CD8-positive, alpha-beta memory T cell (primary cell): ENCODE measurements at regions not wholly inside any gene's neighbourhood (a gene's known extent, or its start where the extent isn't known, plus 50 kb on each side); places are given as distances from the start of the nearest gene placed in this dataset.
"Not testable (repeated sequence)": the region's sequence is repeated elsewhere in the genome, so short reads cannot be mapped to it uniquely, and the experiment has no call there.

ENCODE experiments used
- CTCF ChIA-PET: fragments of 350-600 bp; sonication (Branson Sonifier 250); formaldehyde crosslinking; loops from one replicate; lab custom pipeline; 2021; ENCODE audit warnings: antibody characterized with exemption; lab: Charles Lee
- POLR2A ChIA-PET: fragments of 350-600 bp; sonication (Branson Sonifier 250); formaldehyde crosslinking; loops from one replicate; lab custom pipeline; 2021; ENCODE audit warnings: antibody characterized with exemption; lab: Charles Lee
- DNase-seq, 5 donors: peaks; one replicate each; pipeline versions ENCODE4 v3.0.0 to v3.0.0-alpha.2; 2020 to 2022; ENCODE audit warnings: mixed read lengths in 1 of 5
- H3K27ac ChIP-seq: one replicate; pipeline ENCODE4 v1.7.0; 2013; ENCODE audit warnings: low read depth, mild to moderate bottlenecking, low read length, moderate library complexity
- H3K27me3 ChIP-seq: 2 replicates; pipeline ENCODE4 v1.7.0; 2013; ENCODE audit warnings: low read length, mild to moderate bottlenecking; ENCODE audit not compliant: insufficient read depth, poor library complexity, severe bottlenecking
- H3K36me3 ChIP-seq: 2 replicates; pipeline ENCODE4 v1.7.0; 2013; ENCODE audit warnings: mild to moderate bottlenecking, low read length, moderate library complexity; ENCODE audit not compliant: insufficient read depth
- H3K4me1 ChIP-seq: 2 replicates; pipeline ENCODE4 v1.7.0; 2013; ENCODE audit warnings: mild to moderate bottlenecking, low read length, moderate library complexity; ENCODE audit not compliant: insufficient read depth
- H3K4me3 ChIP-seq: 2 replicates; pipeline ENCODE4 v1.7.0; 2013; ENCODE audit warnings: mild to moderate bottlenecking, low read length
- H3K9me3 ChIP-seq: 2 replicates; pipeline ENCODE4 v1.7.0; 2013; ENCODE audit warnings: mild to moderate bottlenecking, low read length
- H3K27ac Mint-ChIP-seq, 8 donors: one replicate each; pipeline ENCODE4 v1.8.0; 2020 to 2021; ENCODE audit warnings: mixed read lengths in 8 of 8, mild to moderate bottlenecking in 6 of 8, inconsistent platforms in 3 of 8, moderate library complexity in 3 of 8
- H3K27me3 Mint-ChIP-seq, 2 donors: one replicate each; pipeline ENCODE4 v1.8.0; 2020 to 2021; ENCODE audit warnings: mixed read lengths in 2 of 2, mild to moderate bottlenecking in 1 of 2, moderate library complexity in 1 of 2
- H3K36me3 Mint-ChIP-seq, 3 donors: one replicate each; pipeline ENCODE4 v1.8.0; 2020 to 2021; ENCODE audit warnings: mixed read lengths in 3 of 3, inconsistent platforms in 1 of 3, mild to moderate bottlenecking in 1 of 3
- H3K4me1 Mint-ChIP-seq, 3 donors: one replicate each; pipeline ENCODE4 v1.8.0; 2020 to 2021; ENCODE audit warnings: mixed read lengths in 3 of 3, inconsistent platforms in 1 of 3, mild to moderate bottlenecking in 1 of 3
- H3K4me3 Mint-ChIP-seq, 7 donors: one replicate each; pipeline ENCODE4 v1.8.0; 2020 to 2021; ENCODE audit warnings: mixed read lengths in 7 of 7, mild to moderate bottlenecking in 6 of 7, moderate library complexity in 4 of 7, inconsistent platforms in 2 of 7
- H3K9me3 Mint-ChIP-seq, 5 donors: one replicate each; pipeline ENCODE4 v1.8.0; 2020 to 2022; ENCODE audit warnings: mixed read lengths in 5 of 5, mild to moderate bottlenecking in 3 of 5, moderate library complexity in 2 of 5, inconsistent platforms in 1 of 5

- H3K4me1 Mint-ChIP-seq: no peaks in the 10 kb centered on the region
Measured at GRCh38 chr4:36609661-36610060, 328.2 kb downstream of the DTHD1 start.

GRCh38 chr4:36610628-36611027, 329.2 kb downstream of the DTHD1 start:
- Mint-ChIP-seq H3K9me3 (peaks cover 7 to 13% (median 9%) of the 10 kb centered on the region in 5 donors), H3K27me3 (no peaks in the 10 kb centered on the region), H3K4me3 (no peak overlapping the region), H3K36me3 (no peaks in the 10 kb centered on the region), H3K4me1 (no peaks in the 10 kb centered on the region), H3K27ac (no peak overlapping the region)
- POLR2A ChIA-PET: no interaction called here
- Histone ChIP-seq H3K27me3 (no peaks in the 10 kb centered on the region), H3K4me1 (no peaks in the 10 kb centered on the region), H3K9me3 (no peaks in the 10 kb centered on the region), H3K27ac (no peak overlapping the region), H3K4me3 (no peak overlapping the region), H3K36me3 (no peaks in the 10 kb centered on the region)
- DNase-seq: no peak
- CTCF ChIA-PET: interaction anchor here (0.5 kb wide), 1 partner anchor 597 kb away, joined by 3 read pairs; no protein-coding TSS in a partner anchor

More at GRCh38 chr4:36609661-36610060, 328.2 kb downstream of the DTHD1 start:
- no peaks in the 10 kb centered on the region for H3K27me3 Mint-ChIP-seq
- H3K4me3 Mint-ChIP-seq: no peak overlapping the region
- POLR2A ChIA-PET: no interaction called here
- no peaks in the 10 kb centered on the region for H3K9me3 ChIP-seq
- no peak overlapping the region for H3K27ac ChIP-seq
- H3K27me3 ChIP-seq: no peaks in the 10 kb centered on the region
- H3K4me1 ChIP-seq: no peaks in the 10 kb centered on the region
- H3K36me3 ChIP-seq: no peaks in the 10 kb centered on the region
- no peak overlapping the region for H3K4me3 ChIP-seq
- no peak overlapping the region for H3K27ac Mint-ChIP-seq
- H3K9me3 Mint-ChIP-seq: peaks cover 5 to 19% (median 9%) of the 10 kb centered on the region in 5 donors
- DNase-seq: no peak
- CTCF ChIA-PET: no interaction called here
- H3K36me3 Mint-ChIP-seq: no peaks in the 10 kb centered on the region

GRCh38 chr4:36613142-36613541, 331.7 kb downstream of the DTHD1 start:
- H3K4me3 Mint-ChIP-seq, H3K9me3 ChIP-seq, CTCF ChIA-PET, H3K27ac Mint-ChIP-seq, H3K4me1 ChIP-seq, H3K4me3 ChIP-seq, DNase-seq, POLR2A ChIA-PET, H3K27ac ChIP-seq, H3K4me1 Mint-ChIP-seq, H3K36me3 Mint-ChIP-seq, H3K36me3 ChIP-seq, H3K27me3 Mint-ChIP-seq, H3K27me3 ChIP-seq: not testable (repeated sequence)
- H3K9me3 Mint-ChIP-seq: peaks cover 5 to 13% (median 9%) of the 10 kb centered on the region in 5 donors

- DNase-seq: no peak
- H3K27ac Mint-ChIP-seq: no peak overlapping the region
- ChIA-PET CTCF (no interaction called here), POLR2A (no interaction called here)
- H3K27me3 Mint-ChIP-seq: no peaks in the 10 kb centered on the region
- no peaks in the 10 kb centered on the region for H3K9me3 ChIP-seq
- no peaks in the 10 kb centered on the region for H3K36me3 Mint-ChIP-seq
- H3K27ac ChIP-seq: no peak overlapping the region
- H3K4me3 ChIP-seq: no peak overlapping the region
- no peaks in the 10 kb centered on the region for H3K36me3 ChIP-seq
- no peaks in the 10 kb centered on the region for H3K4me1 ChIP-seq
- H3K4me1 Mint-ChIP-seq: no peaks in the 10 kb centered on the region
- H3K27me3 ChIP-seq: no peaks in the 10 kb centered on the region
- H3K9me3 Mint-ChIP-seq: peaks cover 5 to 13% (median 9%) of the 10 kb centered on the region in 5 donors
- H3K4me3 Mint-ChIP-seq: no peak overlapping the region
Measured at GRCh38 chr4:36614011-36614410, 332.6 kb downstream of the DTHD1 start.

- Mint-ChIP-seq H3K27me3 (no peaks in the 10 kb centered on the region), H3K9me3 (peaks cover 0 to 2% (median 0%) of the 10 kb centered on the region in 5 donors), H3K4me1 (no peaks in the 10 kb centered on the region), H3K4me3 (no peak overlapping the region), H3K36me3 (no peaks in the 10 kb centered on the region), H3K27ac (no peak overlapping the region)
- Histone ChIP-seq H3K27me3 (no peaks in the 10 kb centered on the region), H3K4me1 (no peaks in the 10 kb centered on the region), H3K4me3 (no peak overlapping the region), H3K36me3 (no peaks in the 10 kb centered on the region), H3K27ac (no peak overlapping the region), H3K9me3 (no peaks in the 10 kb centered on the region)
- CTCF ChIA-PET: no interaction called here
- no peak for DNase-seq
- POLR2A ChIA-PET: no interaction called here
Measured at GRCh38 chr4:36618102-36618501, 336.7 kb downstream of the DTHD1 start.

GRCh38 chr4:36624030-36624429, 342.6 kb downstream of the DTHD1 start:
- Histone ChIP-seq H3K9me3 (no peaks in the 10 kb centered on the region), H3K36me3 (no peaks in the 10 kb centered on the region), H3K27me3 (no peaks in the 10 kb centered on the region), H3K4me3 (no peak overlapping the region), H3K4me1 (no peaks in the 10 kb centered on the region), H3K27ac (no peak overlapping the region)
- no peak overlapping the region for H3K4me3 Mint-ChIP-seq
- no peak overlapping the region for H3K27ac Mint-ChIP-seq
- no peaks in the 10 kb centered on the region for H3K4me1 Mint-ChIP-seq
- peaks cover 0 to 4% of the 10 kb centered on the region in 2 donors for H3K27me3 Mint-ChIP-seq
- ChIA-PET POLR2A (no interaction called here), CTCF (no interaction called here)
- no peaks in the 10 kb centered on the region for H3K36me3 Mint-ChIP-seq
- peaks cover 0 to 5% (median 0%) of the 10 kb centered on the region in 5 donors for H3K9me3 Mint-ChIP-seq
- DNase-seq: no peak

- Mint-ChIP-seq H3K4me3 (no peak overlapping the region), H3K27me3 (no peaks in the 10 kb centered on the region), H3K9me3 (no peaks in the 10 kb centered on the region), H3K27ac (no peak overlapping the region), H3K36me3 (no peaks in the 10 kb centered on the region), H3K4me1 (no peaks in the 10 kb centered on the region)
- H3K27me3 ChIP-seq: no peaks in the 10 kb centered on the region
- POLR2A ChIA-PET: no interaction called here
- no peaks in the 10 kb centered on the region for H3K36me3 ChIP-seq
- no peaks in the 10 kb centered on the region for H3K4me1 ChIP-seq
- no peak for DNase-seq
- CTCF ChIA-PET: no interaction called here
- H3K9me3 ChIP-seq: no peaks in the 10 kb centered on the region
- no peak overlapping the region for H3K27ac ChIP-seq
- H3K4me3 ChIP-seq: no peak overlapping the region
Measured at GRCh38 chr4:36638273-36638811, 356.9 kb downstream of the DTHD1 start.

- Mint-ChIP-seq H3K9me3 (no peaks in the 10 kb centered on the region), H3K27ac (no peak overlapping the region), H3K27me3 (no peaks in the 10 kb centered on the region), H3K36me3 (no peaks in the 10 kb centered on the region), H3K4me3 (no peak overlapping the region), H3K4me1 (no peaks in the 10 kb centered on the region)
- no peaks in the 10 kb centered on the region for H3K9me3 ChIP-seq
- H3K27ac ChIP-seq: no peak overlapping the region
- no peak overlapping the region for H3K4me3 ChIP-seq
- DNase-seq: no peak
- no peaks in the 10 kb centered on the region for H3K27me3 ChIP-seq
- H3K4me1 ChIP-seq: no peaks in the 10 kb centered on the region
- CTCF ChIA-PET: no interaction called here
- H3K36me3 ChIP-seq: no peaks in the 10 kb centered on the region
- POLR2A ChIA-PET: no interaction called here
Measured at GRCh38 chr4:36640876-36641275, 359.5 kb downstream of the DTHD1 start.
